GM12878 (cell line): ENCODE measurements at regions not wholly inside any gene's neighbourhood (a gene's known extent, or its start where the extent isn't known, plus 50 kb on each side); places are given as distances from the start of the nearest gene placed in this dataset.
"Not testable (repeated sequence)": the region's sequence is repeated elsewhere in the genome, so short reads cannot be mapped to it uniquely, and the experiment has no call there.

Experiments
- ATAC-seq: fragments of 200-7000 bp; cut with Tn5 transposase; 3 replicates; pipeline ENCODE4 v1.9.1; 2020; ENCODE audit warnings: mild to moderate bottlenecking, moderate library complexity
- BruUV-seq: library from RNA; stranded (reverse); fragments of 400-500 nt; replicated peaks from 2 replicates; lab custom pipeline; 2021; lab: Mats Ljungman, UMichigan
- CTCF ChIA-PET: fragments of 300-600 bp; sonication (Branson Sonifier 250); formaldehyde crosslinking; extraction: SDS; loops from one replicate; lab custom pipeline; 2021; ENCODE audit warnings: inconsistent platforms; lab: Yijun Ruan, JAX
- POLR2A ChIA-PET: fragments of 350-600 bp; formaldehyde crosslinking; extraction: SDS; loops from one replicate; lab custom pipeline; 2021; ENCODE audit warnings: inconsistent platforms; lab: Charles Lee
- RAD21 ChIA-PET: fragments of 300-600 bp; sonication (Branson Sonifier 250); formaldehyde crosslinking; loops from one replicate; lab custom pipeline; 2023; ENCODE audit warnings: antibody characterized with exemption; ENCODE audit not compliant: unreplicated experiment; lab: Charles Lee
- SMC1A ChIA-PET: fragments of 300-600 bp; sonication (Branson Sonifier 250); formaldehyde crosslinking; loops from one replicate; lab custom pipeline; 2023; ENCODE audit not compliant: unreplicated experiment, uncharacterized antibody; lab: Charles Lee
- DNase-seq: peaks from one replicate; pipeline ENCODE4 v3.0.0-alpha.2; 2011; ENCODE audit warnings: low read depth, low spot score
- FAIRE-seq: peaks from 3 replicates; lab custom pipeline; 2011; peaks lifted over from hg19 to GRCh38; lab: Jason Lieb, UNC
- H2AFZ ChIP-seq: 2 replicates; pipeline ENCODE4 v1.6.0; 2011; ENCODE audit warnings: low read depth, low read length, control low read depth; ENCODE audit not compliant: control insufficient read depth
- H3K27ac ChIP-seq: 2 replicates; pipeline ENCODE4 v1.5.1; 2011; ENCODE audit warnings: control low read depth; ENCODE audit not compliant: control insufficient read depth, insufficient read depth
- H3K27me3 ChIP-seq, 2 experiments: replicated peaks in 1 of 2; 2 replicates each; pipeline versions ENCODE4 v1.6.0 to v1.6.1; 2011; ENCODE audit warnings: low read length in 1 of 2; ENCODE audit not compliant: control insufficient read depth in 2 of 2, insufficient read depth in 2 of 2
- H3K36me3 ChIP-seq, 2 experiments: 2 replicates each; pipeline ENCODE4 v1.5.1; 2011; ENCODE audit warnings: low read length in 1 of 2; ENCODE audit not compliant: control insufficient read depth in 2 of 2, insufficient read depth in 2 of 2
- H3K4me1 ChIP-seq: 2 replicates; pipeline ENCODE4 v1.6.1; 2011; ENCODE audit warnings: mild to moderate bottlenecking, low read length, moderate library complexity, mixed read lengths; ENCODE audit not compliant: control insufficient read depth, insufficient read depth
- H3K4me2 ChIP-seq: 2 replicates; pipeline ENCODE4 v1.6.0; 2011; ENCODE audit warnings: control low read depth; ENCODE audit not compliant: control insufficient read depth, insufficient read depth
- H3K4me3 ChIP-seq: fragments of 200-600 bp; sonication (generic); 2 replicates; pipeline ENCODE4 v1.5.1; 2016
- H3K79me2 ChIP-seq: 2 replicates; pipeline ENCODE4 v1.6.0; 2011; ENCODE audit warnings: low read length; ENCODE audit not compliant: control insufficient read depth, insufficient read depth
- H3K9ac ChIP-seq: 2 replicates; pipeline ENCODE4 v1.8.0; 2011; ENCODE audit warnings: low read length, control low read depth, mixed read lengths; ENCODE audit not compliant: control insufficient read depth, insufficient read depth
- H3K9me3 ChIP-seq: replicated peaks from 3 replicates; pipeline ENCODE4 v1.5.1; 2011; ENCODE audit warnings: mild to moderate bottlenecking, low read length; ENCODE audit not compliant: control insufficient read depth, insufficient read depth
- H4K20me1 ChIP-seq: 2 replicates; pipeline ENCODE4 v1.6.0; 2011; ENCODE audit not compliant: control insufficient read depth, insufficient read depth
- HDAC2 ChIP-seq: fragments of 200-600 bp; sonication (generic); IDR thresholded peaks from 2 replicates; pipeline ENCODE4 v1.6.1; 2017
- REST ChIP-seq: IDR thresholded peaks from 2 replicates; pipeline ENCODE4 v1.6.1; 2012; ENCODE audit warnings: mild to moderate bottlenecking, low read depth, low read length
- USF2 ChIP-seq: IDR thresholded peaks from 2 replicates; pipeline ENCODE4 v1.6.1; 2011; ENCODE audit warnings: low read depth, low read length, improper control_type of control experiment, borderline replicate concordance
- WGBS: methylation state at CpG from one replicate; pipeline ENCODE4 v1.1.6; 2016; ENCODE audit warnings: low lambda C conversion rate; ENCODE audit not compliant: insufficient replicate concordance, insufficient coverage; ENCODE audit errors: missing lambda C conversion rate; 5-methylcytosine and 5-hydroxymethylcytosine counted together
- in situ Hi-C: fragments of 300-500 bp; cut with MboI; formaldehyde crosslinking; loops from 9 replicates; pipeline ENCODE4 v1.14.3; 2018; ENCODE audit warnings: mixed read lengths
- intact Hi-C: fragments of 100-400 bp; cut with micrococcal nuclease; formaldehyde crosslinking; loops from one replicate; pipeline ENCODE4 v1.14.2; 2022; ENCODE audit not compliant: unreplicated experiment

GRCh38 chr13:21310220-21310619 lies 133.8 kb downstream of the MRPL57 start:
- Histone ChIP-seq H3K27me3 (no peaks in the 10 kb centered on the region), H4K20me1 (no peaks in the 10 kb centered on the region), H2AFZ (no peak overlapping the region), H3K79me2 (no peaks in the 10 kb centered on the region), H3K4me1 (no peaks in the 10 kb centered on the region), H3K4me2 (no peak overlapping the region), H3K9ac (no peak overlapping the region), H3K36me3 (no peaks in the 10 kb centered on the region), H3K9me3 (no peaks in the 10 kb centered on the region), H3K4me3 (no peak overlapping the region), H3K27ac (no peak overlapping the region)
- ChIA-PET CTCF (interaction anchor here (2.5 kb wide), 1 partner anchor 12 kb away, joined by 16 read pairs; no protein-coding TSS in a partner anchor), RAD21 (interaction anchor here (1.6 kb wide), 1 partner anchor 14 kb away, joined by 3 read pairs; no protein-coding TSS in a partner anchor), POLR2A (no interaction called here), SMC1A (interaction anchor here (0.6 kb wide), 1 partner anchor 299 kb away, joined by 3 read pairs; no protein-coding TSS in a partner anchor)
- TF ChIP-seq REST (no peak), HDAC2 (no peak), USF2 (no peak)
- 9% methylated on average over 3 of the region's 3 CpGs for WGBS
- in situ Hi-C loops: no loop called here
- DNase-seq (no peak), ATAC-seq (no peak), FAIRE-seq (no peak)
- BruUV-seq: no TSS peak
- intact Hi-C loops: no loop called here

GRCh38 chr13:21314976-21315375 lies 138.5 kb downstream of the MRPL57 start:
- ChIA-PET SMC1A (interaction anchor here (1.2 kb wide), 1 partner anchor 14 kb away, joined by 3 read pairs; no protein-coding TSS in a partner anchor), CTCF (interaction anchor here (0.8 to 1.0 kb wide), 3 partner anchors 16 to 165 kb away, joined by 3 to 4 read pairs (median 3); no protein-coding TSS in a partner anchor)
- BruUV-seq, RAD21 ChIA-PET, in situ Hi-C loops, H3K27ac ChIP-seq, H2AFZ ChIP-seq, H3K36me3 ChIP-seq, H3K4me3 ChIP-seq, H3K9me3 ChIP-seq, H3K79me2 ChIP-seq, H3K4me2 ChIP-seq, intact Hi-C loops, FAIRE-seq, H3K4me1 ChIP-seq, DNase-seq, H3K27me3 ChIP-seq, POLR2A ChIA-PET, H3K9ac ChIP-seq, ATAC-seq, H4K20me1 ChIP-seq: not testable (repeated sequence)
- 63% methylated on average over 1 of the region's 1 CpG for WGBS
